Activated gamma-delta T cell treated with Interleukin-2 at 50 U/mL for 16 hours (primary cell): ENCODE measurements at regions not wholly inside any gene's neighbourhood (a gene's known extent, or its start where the extent isn't known, plus 50 kb on each side); places are given as distances from the start of the nearest gene placed in this dataset.

Source experiments
- DNase-seq: peaks from one replicate; pipeline ENCODE4 v3.0.0-alpha.2; 2020

DNA sequence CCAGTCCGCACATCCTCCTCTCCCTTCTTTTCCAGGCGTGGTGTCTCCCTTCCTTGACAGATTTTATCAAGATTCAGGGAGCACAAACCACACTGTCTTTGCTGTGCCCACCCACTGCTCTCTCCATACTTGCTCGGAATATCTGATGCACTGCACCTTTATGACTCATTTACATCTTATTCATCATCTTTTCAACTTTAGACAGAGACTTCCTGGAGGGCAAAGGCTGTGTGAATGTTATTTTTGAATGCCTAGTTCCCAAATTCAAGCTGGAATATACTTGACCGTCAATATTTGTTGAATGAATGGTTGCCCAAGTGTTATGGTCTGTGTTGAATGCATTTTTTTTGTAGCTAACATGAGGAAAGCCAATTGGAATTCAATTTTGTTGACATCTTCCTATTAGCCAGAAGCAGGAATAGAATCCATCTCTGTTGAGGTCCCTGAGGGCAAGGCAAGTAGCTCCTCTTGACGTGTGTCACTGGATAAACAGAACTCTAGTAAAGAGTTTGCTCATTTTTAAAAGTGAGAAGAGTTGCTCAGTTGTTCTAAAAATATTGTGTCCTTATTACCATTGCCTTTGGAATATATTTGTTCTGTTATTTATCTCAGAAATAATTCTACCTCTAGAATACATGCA, 95.0 kb downstream of the KLF6 start:
- no peak for DNase-seq

DNA sequence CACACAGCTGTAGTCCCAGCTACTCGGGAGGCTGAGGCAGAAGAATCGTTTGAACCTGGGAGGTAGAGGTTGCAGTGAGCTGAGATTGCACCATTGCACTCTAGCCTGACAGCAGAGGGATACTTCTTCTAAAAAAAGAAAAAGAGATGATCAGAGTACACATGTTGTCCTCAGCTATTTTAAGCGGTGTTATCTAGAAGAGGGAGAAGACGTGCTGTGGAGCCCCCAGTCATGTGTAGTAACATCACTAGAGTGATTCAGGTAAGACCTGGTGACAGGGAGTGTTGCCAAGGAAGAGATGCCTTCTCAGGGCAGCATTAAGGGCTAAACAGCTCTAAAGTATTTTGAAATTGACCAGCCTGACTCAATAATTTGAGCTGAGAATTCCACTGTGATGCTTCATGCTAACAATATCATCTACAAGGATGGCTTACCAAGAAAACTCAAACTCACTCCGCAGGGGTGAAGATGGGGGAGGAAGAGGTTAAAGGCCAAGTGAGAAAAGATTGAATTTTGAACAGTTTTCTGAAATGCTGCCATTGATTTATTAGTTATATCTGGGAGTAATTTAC, 97.4 kb downstream of the KLF6 start:
- DNase-seq, result no peak

DNA sequence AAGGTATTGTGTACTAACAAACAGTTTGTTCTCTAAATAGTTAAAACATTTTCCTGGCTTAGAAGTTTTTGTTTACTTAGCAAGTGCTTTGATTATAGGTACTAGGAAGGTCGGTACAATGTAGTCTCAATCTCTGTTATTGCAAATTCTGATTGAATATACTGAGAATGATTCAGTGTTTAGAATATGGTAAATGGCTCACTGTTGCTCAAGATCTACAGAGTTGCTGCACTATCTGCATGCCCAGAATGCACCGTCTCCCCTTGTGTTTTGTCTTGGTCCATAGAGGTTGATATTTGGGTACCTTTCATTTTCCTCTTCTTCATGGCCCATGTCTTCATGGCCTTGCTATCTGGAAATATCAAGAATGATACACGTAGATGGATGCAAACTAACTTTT, 99.6 kb downstream of the KLF6 start:
- DNase-seq, result no peak

DNA sequence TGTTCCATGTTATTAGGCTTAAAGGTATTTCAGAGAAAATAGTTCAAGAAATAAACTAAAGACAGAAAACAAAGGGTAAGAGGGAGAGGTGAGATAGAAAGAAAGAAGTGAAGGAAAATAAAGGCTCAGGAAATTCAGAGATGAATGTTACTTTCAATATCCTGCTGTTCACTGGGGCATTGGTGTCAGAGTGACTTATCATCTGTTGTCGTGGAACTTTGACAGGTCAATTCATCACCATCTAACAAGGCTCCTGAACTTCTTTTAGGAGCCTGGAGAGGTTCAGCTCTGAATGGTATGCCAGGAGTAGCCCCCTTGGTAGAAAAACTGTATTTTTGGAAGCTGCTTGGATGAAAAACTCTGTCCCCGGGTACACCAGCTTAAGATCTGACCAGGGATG, 100.1 kb downstream of the KLF6 start:
- DNase-seq, result no peak

DNA sequence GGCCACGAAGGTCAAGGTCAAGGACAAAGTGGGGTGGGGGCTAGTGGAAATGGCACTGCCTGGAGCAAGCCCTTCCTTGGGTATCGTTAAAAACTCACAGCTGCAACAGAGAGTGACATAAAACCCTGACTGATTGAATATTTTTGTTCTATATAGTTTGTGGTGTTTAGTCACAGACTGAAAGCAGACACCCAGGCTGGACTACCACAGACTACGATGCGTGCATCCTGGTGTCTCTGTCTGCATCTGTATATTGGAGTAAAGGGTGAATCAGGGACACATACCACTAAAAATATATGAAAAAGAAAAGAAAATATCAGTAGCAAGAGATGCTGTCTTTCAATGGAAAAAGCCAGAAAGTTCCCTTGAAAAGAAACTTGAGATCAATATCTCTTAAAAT, 101.4 kb downstream of the KLF6 start:
- DNase-seq, result no peak

DNA sequence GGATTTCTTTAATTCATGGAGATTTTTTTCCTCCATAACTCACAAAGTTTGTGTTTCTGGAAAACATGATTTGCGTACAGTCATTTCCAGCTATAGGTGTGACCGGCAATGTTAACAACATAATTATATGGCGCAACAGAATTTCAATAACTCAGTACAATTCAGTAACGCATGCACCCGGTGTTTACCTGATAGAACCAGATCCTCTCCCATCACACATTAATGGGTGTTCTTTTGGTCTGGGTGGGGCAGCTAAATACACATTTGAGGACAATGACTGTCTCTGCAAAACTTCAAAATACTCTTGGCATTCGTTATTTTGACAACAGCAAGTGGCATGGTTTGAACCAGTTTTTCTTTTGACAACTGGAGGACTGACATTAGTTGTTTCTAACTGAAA, 102.3 kb downstream of the KLF6 start:
- DNase-seq, result no peak

DNA sequence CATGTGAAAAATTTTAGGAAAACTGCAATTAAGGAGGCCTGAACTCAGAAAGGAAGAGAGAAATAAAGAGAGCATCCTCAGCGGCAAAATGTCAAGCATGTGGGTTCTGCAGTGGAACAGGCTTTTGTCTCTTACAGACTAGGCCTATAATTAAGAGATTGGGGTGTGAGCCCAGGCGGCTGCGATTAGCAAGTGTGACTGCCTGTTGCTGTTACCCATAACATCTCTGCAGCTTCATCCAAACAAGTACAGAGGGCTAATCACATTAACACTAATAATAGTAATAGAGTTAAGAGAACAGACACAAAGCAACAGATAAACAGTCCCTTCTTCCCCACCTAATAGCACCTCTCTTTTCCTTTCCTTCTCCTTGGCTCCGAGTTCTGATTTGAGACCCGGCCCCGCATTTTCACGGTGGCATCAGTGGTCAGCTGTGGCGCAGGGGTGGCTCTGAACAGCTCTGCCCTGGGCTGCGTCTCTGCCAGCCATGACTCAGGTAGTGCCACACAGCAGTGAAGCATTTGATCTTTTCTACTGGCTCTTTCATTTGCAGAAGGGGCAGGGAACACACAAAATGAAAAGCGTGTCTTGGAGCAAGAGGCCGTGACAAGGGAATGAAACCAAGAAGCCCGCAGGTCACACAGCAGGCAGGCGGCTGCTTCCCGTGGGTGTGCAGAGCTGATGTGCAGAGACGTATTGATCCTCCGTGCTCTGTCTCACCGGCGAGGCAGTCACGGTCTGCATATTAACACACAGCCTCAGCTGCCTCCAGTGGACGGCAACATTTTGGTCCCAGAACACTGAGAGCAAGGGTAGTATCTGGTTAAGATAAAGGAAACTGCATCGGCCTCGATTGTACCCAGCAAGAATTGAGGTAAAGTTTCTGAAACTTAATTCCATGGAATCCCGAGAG, 103.1 kb downstream of the KLF6 start:
- DNase-seq, result no peak

DNA sequence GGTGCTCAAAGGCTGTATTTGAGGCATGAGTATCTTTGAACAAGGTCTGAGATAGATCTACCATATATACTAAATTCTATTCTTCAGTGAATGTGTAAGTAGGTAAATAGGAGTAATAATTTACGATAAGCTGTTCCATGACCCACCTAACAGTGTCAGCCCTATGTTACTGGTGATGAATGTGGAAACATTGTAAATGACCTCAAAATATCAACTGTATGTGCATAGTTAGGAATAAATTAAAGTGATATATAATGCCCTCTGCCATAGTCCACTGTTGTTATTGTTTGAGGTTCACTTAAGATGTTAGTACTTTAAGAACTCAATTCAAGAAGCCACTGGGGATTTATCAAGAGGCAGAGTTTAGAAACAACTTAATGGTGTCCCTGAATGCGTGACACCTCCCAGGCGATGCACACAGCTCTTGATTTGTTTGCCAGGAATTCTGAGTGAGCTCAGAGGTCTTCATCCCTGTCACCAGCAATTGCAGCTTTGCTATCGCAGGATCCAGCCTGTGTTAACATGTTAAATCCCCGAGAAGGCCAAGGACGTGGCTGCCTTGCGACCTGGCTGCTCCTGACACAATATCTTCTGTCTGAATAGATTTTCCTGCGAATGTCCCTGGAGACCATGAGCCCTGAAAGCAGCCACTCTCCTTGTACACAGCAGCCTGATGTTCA, 104.9 kb downstream of the KLF6 start:
- DNase-seq, result no peak

DNA sequence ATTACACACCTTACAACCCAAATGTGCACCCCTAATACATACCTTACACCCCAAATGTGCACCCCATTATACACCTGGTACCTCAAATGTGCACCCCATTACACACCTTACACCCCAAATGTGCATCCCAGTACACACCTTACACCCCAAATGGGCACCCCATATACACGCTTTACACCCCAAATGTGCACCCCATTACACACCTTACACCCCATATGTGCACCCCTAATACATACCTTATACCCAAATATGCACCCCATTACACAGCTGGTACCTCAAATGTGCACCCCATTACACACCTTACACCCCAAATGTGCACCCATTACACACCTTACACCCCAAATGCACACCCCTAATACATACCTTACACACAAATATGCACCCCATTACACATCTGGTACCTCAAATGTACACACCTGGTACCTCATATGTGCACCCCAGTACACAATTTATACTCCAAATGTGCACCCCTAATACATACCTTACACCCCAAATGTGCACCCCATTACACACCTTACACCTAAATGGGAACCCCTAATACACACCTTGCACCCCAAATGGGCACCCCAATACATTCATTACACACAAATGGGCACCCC, 106.3 kb downstream of the KLF6 start:
- DNase-seq, result no peak

DNA sequence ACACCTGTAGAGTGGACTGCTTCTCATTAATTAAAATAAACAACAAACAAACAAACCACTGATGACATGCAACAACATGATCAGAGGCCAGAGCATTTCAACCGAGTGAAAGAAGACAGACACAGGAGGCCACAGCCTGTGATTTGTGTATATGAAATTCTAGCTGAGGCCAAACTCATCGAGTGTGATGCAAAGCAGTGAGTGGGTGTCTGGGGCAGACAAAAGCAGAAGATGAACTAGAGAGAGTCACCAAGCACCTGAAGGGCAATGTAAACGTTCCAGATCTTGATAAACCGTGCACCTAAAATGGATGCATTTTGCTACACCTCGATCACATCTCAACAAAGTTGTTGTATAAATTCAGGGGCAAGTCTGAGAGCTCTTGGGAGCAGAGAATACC, 108.4 kb downstream of the KLF6 start:
- no peak for DNase-seq

DNA sequence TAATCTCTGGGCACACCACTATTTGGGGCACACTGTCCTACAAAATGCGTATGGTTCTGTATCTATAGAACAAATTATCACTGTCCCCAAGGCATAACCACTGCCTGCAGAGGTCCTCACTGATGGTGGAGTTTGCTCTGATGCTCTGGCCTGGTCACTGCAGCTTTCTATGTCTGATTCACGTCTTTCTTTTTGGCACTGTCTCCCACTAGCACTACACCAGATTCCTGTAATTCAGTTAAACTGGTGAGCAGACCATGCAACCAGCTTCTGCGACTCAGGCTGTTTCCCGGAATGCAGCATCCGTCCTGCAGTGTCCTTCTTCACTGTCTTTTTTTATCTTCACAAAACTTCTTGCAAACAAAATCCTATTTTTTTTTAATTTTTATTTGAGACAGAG, 112.8 kb downstream of the KLF6 start:
- DNase-seq, result no peak

DNA sequence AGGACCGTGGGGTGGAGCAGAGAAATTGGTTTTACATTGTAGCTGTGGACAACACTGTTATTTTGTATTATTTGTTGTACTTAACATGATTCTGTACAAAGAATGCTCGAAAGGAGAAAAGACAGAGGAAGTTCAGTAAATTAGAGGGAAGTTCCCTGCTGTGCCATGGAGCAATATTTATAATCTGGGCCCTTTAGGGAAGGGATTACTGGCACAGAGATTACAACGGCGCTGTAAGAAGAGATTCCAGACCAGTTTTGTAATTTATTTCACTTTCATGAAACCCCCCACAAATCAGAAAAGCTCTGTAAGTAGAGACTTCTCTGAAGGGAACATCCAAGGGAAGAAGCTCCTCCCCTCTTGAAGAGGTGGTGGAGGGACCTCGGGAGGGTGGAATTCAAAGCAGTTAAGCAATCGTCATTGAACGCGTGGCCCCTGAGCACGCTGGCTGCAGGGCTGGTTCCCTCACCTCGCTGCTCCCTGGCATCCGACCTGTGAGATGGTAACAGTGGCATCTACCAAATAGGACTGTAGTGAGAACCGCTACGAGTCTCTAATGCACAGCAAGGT, 113.5 kb downstream of the KLF6 start:
- no peak for DNase-seq

DNA sequence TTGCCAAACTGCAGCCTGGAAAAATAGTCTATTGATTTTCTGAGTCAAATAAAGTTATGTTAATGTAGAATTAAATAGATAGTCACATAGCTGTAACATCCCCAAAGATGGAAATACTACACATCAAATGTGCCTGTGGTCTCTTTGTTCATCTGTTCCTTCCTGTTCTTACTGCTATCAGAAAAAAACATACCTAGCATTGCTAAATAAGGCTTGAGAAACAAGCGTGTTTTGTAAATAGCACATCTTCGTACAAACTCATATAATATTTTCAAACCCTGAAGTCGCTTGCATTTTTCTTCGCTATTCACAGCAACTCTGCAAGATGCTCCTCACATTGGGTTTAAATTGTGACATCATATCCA, 116.1 kb downstream of the KLF6 start:
- DNase-seq, result no peak

DNA sequence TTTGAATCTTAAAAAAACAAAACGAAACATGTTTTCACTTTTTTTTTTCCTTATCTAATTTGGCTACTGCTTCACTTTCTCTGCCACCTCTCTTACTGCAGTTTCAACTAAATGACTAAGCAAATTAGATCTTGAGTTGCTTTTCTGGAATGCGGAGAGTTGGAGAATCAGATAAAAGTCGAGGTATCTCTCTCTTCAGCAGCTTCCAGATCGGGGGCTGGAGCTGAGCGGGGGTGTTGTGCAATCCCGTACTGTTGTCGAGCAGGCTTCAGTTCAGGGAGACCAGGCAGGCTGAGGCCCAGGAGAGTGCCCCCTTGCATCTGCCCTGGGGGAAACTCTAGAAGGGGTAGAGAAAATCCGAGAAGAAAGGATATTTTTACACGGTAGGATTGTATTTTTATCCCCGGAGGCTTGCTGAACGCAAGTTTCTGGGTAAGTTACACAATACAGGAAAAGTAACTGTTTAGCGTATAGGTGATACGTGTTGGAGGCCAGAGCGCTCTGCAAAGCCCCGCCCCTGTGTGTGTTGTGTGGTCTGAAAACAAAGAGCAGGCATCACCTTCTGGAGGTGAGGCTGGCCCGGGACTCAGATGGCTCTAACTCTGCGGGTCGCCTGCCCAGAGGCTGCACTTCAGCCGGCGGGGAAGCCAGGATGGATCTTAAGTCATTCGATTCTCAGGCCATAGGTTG, 116.6 kb downstream of the KLF6 start:
- DNase-seq, result peak; percentile 72

DNA sequence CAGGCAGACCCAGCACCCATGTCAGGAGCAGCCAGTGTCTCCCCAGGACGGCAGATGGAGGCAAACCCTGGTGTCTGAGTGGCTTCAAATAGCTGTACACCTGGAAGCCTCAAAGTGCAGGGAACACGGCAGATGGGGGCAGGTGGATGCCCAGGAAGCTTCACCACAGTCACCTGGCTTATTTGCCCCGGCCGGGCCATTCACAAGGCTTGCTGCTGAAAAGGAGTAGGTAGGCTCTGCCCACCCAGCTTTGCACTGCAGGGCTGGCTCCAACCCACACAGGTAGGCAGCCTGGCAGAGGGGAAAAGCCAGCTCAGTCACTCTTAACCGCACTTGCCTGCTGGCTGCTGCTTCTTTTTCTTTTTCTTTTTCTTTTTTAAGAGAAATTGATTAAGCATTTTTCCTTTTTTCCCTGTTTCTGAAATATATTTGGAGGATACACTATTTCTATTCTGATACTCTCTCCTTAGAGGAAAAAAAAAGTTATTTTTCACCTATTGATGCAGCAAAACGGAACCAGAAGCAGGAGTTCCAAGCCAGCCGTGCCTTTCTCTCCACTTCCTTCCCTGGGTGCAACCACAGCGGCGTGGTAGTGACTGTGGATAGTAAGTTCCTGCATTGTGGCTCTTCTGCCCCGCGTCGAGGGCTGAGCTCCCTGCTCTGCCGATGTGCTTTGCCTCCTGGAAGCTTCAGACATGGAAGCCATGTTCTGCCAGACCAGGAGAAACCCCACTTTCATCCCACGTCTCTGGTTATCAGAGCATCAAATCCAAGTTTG, 118.3 kb downstream of the KLF6 start:
- DNase-seq, result peak; percentile 24

DNA sequence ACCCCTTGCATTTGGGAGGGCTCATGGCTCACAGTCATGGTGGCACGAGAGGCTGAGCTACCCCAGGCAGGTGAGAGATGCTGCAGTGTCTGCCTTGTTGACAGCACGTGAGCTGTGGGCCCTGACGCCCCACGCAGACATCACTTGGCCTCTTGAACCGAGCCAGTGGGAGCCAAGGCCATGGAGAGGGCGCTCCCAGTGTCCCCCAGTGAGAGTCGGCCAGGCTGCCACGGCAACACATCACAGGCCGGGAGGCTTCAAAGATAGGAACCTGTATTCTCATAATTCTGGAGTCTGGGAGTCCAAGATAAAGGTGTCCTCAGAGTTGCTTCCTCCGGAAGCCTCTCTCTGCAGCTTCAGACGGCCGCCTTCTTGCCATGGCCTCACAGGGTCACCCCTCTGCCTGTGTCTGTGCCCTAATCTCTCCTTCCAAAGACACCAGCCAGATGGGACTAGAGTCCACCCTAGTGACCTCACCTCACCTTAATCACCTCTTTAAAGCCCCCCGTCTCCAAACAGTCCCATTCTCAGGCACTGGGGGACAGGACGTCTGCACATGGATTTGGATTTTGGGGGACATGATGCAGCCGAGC, 119.6 kb downstream of the KLF6 start:
- no peak for DNase-seq

DNA sequence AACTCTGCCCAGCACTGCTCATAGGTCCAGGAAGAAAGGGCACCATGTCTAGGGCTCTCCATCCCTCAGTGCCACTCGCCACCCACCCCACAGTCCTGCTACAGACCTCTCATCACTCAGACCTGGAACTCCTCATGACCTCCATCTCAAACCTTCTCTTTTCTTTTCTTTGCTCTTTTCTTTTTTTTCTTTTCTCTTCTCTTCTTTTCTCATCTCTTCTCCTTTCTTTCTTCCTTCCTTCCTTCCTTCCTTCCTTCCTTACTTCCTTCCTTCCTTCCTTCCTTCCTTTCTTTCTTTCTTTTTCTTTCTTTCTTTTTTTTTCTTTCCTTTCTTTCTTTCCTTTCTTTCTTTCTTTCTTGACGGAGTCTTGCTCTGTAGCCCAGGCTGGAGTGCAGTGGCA, 122.2 kb downstream of the KLF6 start:
- no peak for DNase-seq

DNA sequence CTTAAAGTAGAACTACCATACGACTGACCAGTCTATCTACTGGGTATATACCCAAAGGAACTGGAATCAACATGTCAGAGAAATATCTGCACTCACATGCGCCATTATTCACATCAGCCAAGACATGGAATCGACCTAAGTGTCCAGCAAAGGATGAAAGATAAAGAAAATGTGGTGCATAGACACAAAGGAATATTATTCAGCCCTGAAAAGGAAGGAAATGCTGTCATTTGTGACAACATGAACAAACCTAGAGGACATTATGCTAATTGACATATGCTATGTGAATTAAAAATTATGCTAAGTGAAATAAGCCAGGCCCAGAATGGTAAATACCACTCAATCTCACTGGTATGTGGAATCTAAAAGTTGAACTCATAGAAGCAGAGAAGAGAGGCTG, 123.7 kb downstream of the KLF6 start:
- no peak for DNase-seq

DNA sequence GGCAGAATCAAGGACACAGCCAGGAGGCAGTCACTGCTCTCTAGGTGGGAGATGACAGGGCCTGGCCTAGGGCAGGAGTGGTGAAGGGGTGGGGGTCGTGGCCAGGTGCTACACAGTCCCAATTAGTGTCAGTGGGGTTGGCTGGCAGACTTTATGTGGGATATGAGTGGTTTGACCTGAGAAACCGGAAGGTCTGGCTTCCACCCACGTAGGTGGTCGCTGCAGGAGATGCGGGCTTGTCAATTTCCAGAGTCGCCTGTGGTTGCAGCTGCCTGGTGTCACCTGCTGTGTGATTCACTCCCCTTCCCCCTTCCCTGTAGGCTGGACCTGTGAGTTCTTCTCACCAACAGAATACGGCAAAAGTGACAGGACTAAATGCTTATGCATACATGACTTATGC, 124.3 kb downstream of the KLF6 start:
- DNase-seq, result no peak

DNA sequence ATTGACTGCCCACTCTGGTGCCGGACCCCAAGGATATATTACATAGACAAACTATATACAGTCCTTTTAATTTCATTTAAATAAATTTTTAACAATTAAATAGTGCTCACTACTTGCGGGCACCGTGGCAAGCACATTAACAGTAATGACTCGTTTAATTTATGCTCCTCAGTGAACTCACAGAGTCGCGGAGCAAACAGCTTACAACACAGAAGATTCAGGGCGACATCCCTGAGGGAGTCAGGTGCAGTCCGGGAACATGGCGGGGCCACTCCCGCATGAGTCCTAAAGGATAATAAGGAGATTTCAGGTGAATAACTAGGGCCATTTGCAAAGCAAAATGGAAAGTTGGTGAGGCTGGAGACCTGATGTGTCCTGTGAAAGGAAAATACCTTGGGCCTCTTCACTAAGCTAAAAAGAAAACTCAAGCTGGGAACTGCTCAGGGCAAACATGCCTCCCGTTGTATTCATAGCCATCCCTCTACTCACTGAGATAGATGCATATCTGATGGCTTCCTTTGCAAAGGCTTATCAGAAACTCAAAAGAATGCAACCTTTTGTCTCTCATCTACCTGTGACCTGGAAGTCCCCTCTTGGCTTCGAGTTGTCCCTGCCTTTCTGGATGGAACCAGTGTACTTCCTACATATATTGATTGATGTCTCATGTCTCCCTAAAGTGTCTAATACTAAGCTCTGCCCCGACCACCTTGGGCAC, 125.6 kb downstream of the KLF6 start:
- no peak for DNase-seq
